IPS-20b (cell line): ENCODE measurements at regions not wholly inside any gene's neighbourhood (a gene's known extent, or its start where the extent isn't known, plus 50 kb on each side); places are given as distances from the start of the nearest gene placed in this dataset.

Experiments
- H3K27ac ChIP-seq: one replicate; pipeline ENCODE4 v1.5.1; 2013; ENCODE audit warnings: low read length
- H3K27me3 ChIP-seq: 2 replicates; pipeline ENCODE4 v1.6.1; 2013; ENCODE audit warnings: mild to moderate bottlenecking, low read length, inconsistent platforms; ENCODE audit not compliant: insufficient read depth
- H3K36me3 ChIP-seq: 2 replicates; pipeline ENCODE4 v1.6.1; 2013; ENCODE audit warnings: low read depth, mild to moderate bottlenecking, inconsistent platforms, low read length, moderate library complexity; ENCODE audit not compliant: insufficient read depth
- H3K4me1 ChIP-seq: 2 replicates; pipeline ENCODE4 v1.6.1; 2013; ENCODE audit warnings: mild to moderate bottlenecking, control low read depth, inconsistent platforms, low read length, moderate library complexity; ENCODE audit not compliant: insufficient read depth
- H3K4me3 ChIP-seq: 2 replicates; pipeline ENCODE4 v1.5.1; 2013; ENCODE audit warnings: mild to moderate bottlenecking, low read length, inconsistent platforms
- H3K9ac ChIP-seq: 2 replicates; pipeline ENCODE4 v1.6.1; 2013; ENCODE audit warnings: low read depth, mild to moderate bottlenecking, inconsistent platforms, low read length, moderate library complexity
- H3K9me3 ChIP-seq: 2 replicates; pipeline ENCODE4 v1.6.1; 2013; ENCODE audit warnings: mild to moderate bottlenecking, low read depth, low read length, inconsistent platforms; ENCODE audit not compliant: insufficient read depth

- no peaks in the 10 kb centered on the region for H3K36me3 ChIP-seq
- H3K9me3 ChIP-seq: no peaks in the 10 kb centered on the region
- peaks cover 43% of the 10 kb centered on the region for H3K27me3 ChIP-seq
- H3K4me3 ChIP-seq: no peak overlapping the region
- peaks cover 36% of the 10 kb centered on the region for H3K4me1 ChIP-seq
- no peak overlapping the region for H3K27ac ChIP-seq
- no peak overlapping the region for H3K9ac ChIP-seq
Observed at GRCh38 chr3:23739536-23739935, 66.2 kb upstream of the UBE2E1 start.

GRCh38 chr3:23740517-23740965, 65.2 kb upstream of the UBE2E1 start:
- Histone ChIP-seq H3K4me1 (peaks cover 33% of the 10 kb centered on the region), H3K36me3 (no peaks in the 10 kb centered on the region), H3K27ac (no peak overlapping the region), H3K4me3 (no peak overlapping the region), H3K9me3 (no peaks in the 10 kb centered on the region), H3K27me3 (peaks cover 53% of the 10 kb centered on the region), H3K9ac (no peak overlapping the region)

- no peak overlapping the region for H3K4me3 ChIP-seq
- no peaks in the 10 kb centered on the region for H3K36me3 ChIP-seq
- H3K27ac ChIP-seq: no peak overlapping the region
- peaks cover 59% of the 10 kb centered on the region for H3K27me3 ChIP-seq
- no peak overlapping the region for H3K9ac ChIP-seq
- no peaks in the 10 kb centered on the region for H3K9me3 ChIP-seq
- H3K4me1 ChIP-seq: peaks cover 27% of the 10 kb centered on the region
Observed at GRCh38 chr3:23741036-23741706, 64.6 kb upstream of the UBE2E1 start.

GRCh38 chr3:23743141-23743784, 62.5 kb upstream of the UBE2E1 start:
- H3K9ac ChIP-seq: no peak overlapping the region
- peaks cover 28% of the 10 kb centered on the region for H3K4me1 ChIP-seq
- H3K9me3 ChIP-seq: no peaks in the 10 kb centered on the region
- peak overlapping the region; percentile 61 for H3K4me3 ChIP-seq
- H3K27me3 ChIP-seq: peaks cover 64% of the 10 kb centered on the region
- no peaks in the 10 kb centered on the region for H3K36me3 ChIP-seq
- H3K27ac ChIP-seq: no peak overlapping the region

DNA sequence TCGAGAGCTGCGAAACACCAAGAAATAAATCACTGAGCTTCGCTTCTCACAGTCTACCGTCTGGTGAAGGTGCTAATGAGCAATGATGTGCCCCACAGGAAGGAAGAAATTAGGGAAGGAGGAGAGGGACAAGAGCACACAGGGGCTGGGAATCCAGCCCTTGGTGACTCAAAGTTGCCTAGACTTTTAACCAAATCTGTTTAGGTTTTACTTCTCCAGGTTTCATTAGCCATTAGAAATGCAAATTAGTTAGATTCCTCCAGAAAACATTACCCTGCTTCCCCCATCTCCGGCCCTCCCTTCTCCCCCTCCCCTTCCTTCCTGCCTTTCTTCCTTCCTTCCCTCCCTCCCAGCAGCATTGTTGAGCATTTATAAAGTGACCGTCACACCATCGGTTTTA, 59.3 kb upstream of the UBE2E1 start:
- H3K9me3 ChIP-seq: no peaks in the 10 kb centered on the region
- peaks cover 58% of the 10 kb centered on the region for H3K27me3 ChIP-seq
- H3K36me3 ChIP-seq: no peaks in the 10 kb centered on the region
- H3K4me1 ChIP-seq: peaks cover 20% of the 10 kb centered on the region
- H3K4me3 ChIP-seq: peak overlapping the region; percentile 29; the same call in 1 of the 2 replicates
- no peak overlapping the region for H3K27ac ChIP-seq
- H3K9ac ChIP-seq: no peak overlapping the region

DNA sequence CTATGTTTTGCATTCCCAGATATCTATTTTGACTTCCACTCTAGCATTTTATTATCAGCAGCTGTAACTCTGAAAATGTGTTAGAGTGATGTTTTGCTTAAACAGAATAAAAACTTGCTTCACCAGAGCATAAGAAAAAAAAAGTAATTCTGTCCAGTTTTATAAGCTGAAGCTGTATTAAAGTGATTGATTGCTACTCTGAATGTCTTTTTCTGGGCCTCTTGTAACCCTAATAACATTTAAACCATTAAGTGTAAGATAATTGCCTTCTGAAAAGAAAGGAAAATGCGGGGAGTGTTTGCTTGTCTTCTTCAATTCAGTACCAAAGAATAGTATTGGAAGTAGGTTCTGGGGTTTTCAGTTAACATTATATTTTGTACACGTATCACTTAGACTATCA, 57.9 kb upstream of the UBE2E1 start:
- no peak overlapping the region for H3K9ac ChIP-seq
- peaks cover 18% of the 10 kb centered on the region for H3K4me1 ChIP-seq
- H3K36me3 ChIP-seq: no peaks in the 10 kb centered on the region
- H3K27me3 ChIP-seq: peaks cover 44% of the 10 kb centered on the region
- H3K27ac ChIP-seq: no peak overlapping the region
- H3K4me3 ChIP-seq: no peak overlapping the region
- H3K9me3 ChIP-seq: no peaks in the 10 kb centered on the region

- no peak overlapping the region for H3K4me3 ChIP-seq
- peaks cover 16% of the 10 kb centered on the region; the same call in 1 of the 2 replicates for H3K4me1 ChIP-seq
- H3K9ac ChIP-seq: no peak overlapping the region
- H3K36me3 ChIP-seq: no peaks in the 10 kb centered on the region
- peaks cover 37% of the 10 kb centered on the region for H3K27me3 ChIP-seq
- no peaks in the 10 kb centered on the region for H3K9me3 ChIP-seq
- no peak overlapping the region for H3K27ac ChIP-seq
Observed at GRCh38 chr3:23748398-23749110, 57.2 kb upstream of the UBE2E1 start.

DNA sequence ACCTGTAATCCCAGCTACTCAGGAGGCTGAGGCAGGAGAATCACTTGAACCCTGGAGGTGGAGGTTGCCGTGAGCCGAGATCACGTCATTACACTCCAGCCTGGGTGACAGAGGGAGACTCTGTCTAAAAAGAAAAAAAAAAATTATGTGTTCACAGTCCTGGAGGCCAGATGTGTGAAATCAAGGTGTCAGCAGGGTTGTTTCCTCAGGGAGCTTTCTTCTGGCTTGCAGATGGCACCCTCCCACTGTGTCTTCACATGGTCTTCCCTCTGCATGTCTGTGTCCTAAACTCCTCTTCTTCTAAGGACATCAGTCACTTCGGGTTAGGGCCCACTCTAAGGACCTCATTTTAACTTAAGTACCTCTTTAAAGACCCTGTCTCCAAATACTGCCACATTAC, 56.1 kb upstream of the UBE2E1 start:
- Histone ChIP-seq H3K4me1 (peaks cover 13% of the 10 kb centered on the region; the same call in 1 of the 2 replicates), H3K9ac (no peak overlapping the region), H3K9me3 (no peaks in the 10 kb centered on the region), H3K27me3 (peaks cover 27% of the 10 kb centered on the region), H3K36me3 (no peaks in the 10 kb centered on the region), H3K27ac (no peak overlapping the region), H3K4me3 (no peak overlapping the region)

GRCh38 chr3:23750573-23751210, 55.1 kb upstream of the UBE2E1 start:
- Histone ChIP-seq H3K4me1 (peaks cover 13% of the 10 kb centered on the region; the same call in 1 of the 2 replicates), H3K36me3 (no peaks in the 10 kb centered on the region), H3K9ac (peak overlapping the region; percentile 18; the same call in 1 of the 2 replicates), H3K4me3 (peak overlapping the region; percentile 52; the same call in 1 of the 2 replicates), H3K27me3 (peaks cover 16% of the 10 kb centered on the region), H3K9me3 (no peaks in the 10 kb centered on the region), H3K27ac (no peak overlapping the region)

- Histone ChIP-seq H3K27me3 (peaks cover 10% of the 10 kb centered on the region; the same call in 1 of the 2 replicates), H3K36me3 (no peaks in the 10 kb centered on the region), H3K4me1 (peaks cover 12% of the 10 kb centered on the region; the same call in 1 of the 2 replicates), H3K9me3 (no peaks in the 10 kb centered on the region), H3K4me3 (peak overlapping the region; percentile 52), H3K27ac (no peak overlapping the region), H3K9ac (peak overlapping the region; percentile 18; the same call in 1 of the 2 replicates)
Observed at GRCh38 chr3:23751212-23751723, 54.5 kb upstream of the UBE2E1 start.

DNA sequence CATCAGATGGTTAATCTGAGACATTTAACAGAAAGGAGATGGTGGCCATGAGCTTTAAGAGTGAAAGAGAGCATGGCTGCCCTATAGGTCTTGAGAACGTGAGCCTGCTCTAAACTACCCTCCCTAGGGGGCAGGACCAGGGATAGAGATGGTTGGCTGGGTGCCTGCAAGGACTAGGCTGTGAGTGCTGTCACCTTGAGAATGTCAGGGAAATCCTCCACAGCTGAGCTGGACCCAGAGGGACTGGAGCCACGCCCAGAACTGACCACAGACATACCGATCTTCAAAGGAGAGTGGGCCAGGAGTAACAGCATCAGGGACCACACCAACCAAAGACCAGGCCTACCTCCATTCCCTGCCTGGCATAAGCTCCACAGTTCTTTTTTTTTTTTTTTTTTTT, 53.6 kb upstream of the UBE2E1 start:
- H3K4me3 ChIP-seq: no peak overlapping the region
- H3K27ac ChIP-seq: no peak overlapping the region
- H3K36me3 ChIP-seq: no peaks in the 10 kb centered on the region
- H3K9ac ChIP-seq: no peak overlapping the region
- H3K9me3 ChIP-seq: no peaks in the 10 kb centered on the region
- peaks cover 9% of the 10 kb centered on the region; the same call in 1 of the 2 replicates for H3K4me1 ChIP-seq
- H3K27me3 ChIP-seq: peaks cover 6% of the 10 kb centered on the region; the same call in 1 of the 2 replicates
